ENCODE measurements at regions not wholly inside any gene's neighbourhood (a gene's known extent, or its start where the extent isn't known, plus 50 kb on each side); places are given as distances from the start of the nearest gene placed in this dataset.

GRCh38 chr11:128181984-128182383 lies 405.4 kb downstream of the ETS1 start:
- no peak for TF ChIP-seq CTCF (IDR thresholded peaks at IDR 0.05)
- Histone ChIP-seq H3K9me3 (no peaks in the 10 kb centered on the region), H3K4me3 (no peak overlapping the region), H3K27ac (no peak overlapping the region), H3K4me1 (peaks cover 0 to 11% of the 10 kb centered on the region in 2 donors), H3K27me3 (no peaks in the 10 kb centered on the region), H3K36me3 (no peaks in the 10 kb centered on the region)
- no peak for DNase-seq (ENCODE audit: low spot score)

- Histone ChIP-seq H3K27me3 (no peaks in the 10 kb centered on the region), H3K36me3 (no peaks in the 10 kb centered on the region), H3K4me1 (peaks cover 0 to 11% of the 10 kb centered on the region in 2 donors), H3K27ac (no peak overlapping the region), H3K9me3 (no peaks in the 10 kb centered on the region), H3K4me3 (no peak overlapping the region)
- DNase-seq (ENCODE audit: low spot score) = no peak
- no peak for TF ChIP-seq CTCF (IDR thresholded peaks at IDR 0.05)
Observed at GRCh38 chr11:128181088-128181480, 406.3 kb downstream of the ETS1 start.

GRCh38 chr11:128180441-128181087 lies 406.8 kb downstream of the ETS1 start:
- no peaks in the 10 kb centered on the region for H3K9me3 ChIP-seq
- H3K4me1 ChIP-seq = peaks cover 0 to 11% of the 10 kb centered on the region in 2 donors
- no peaks in the 10 kb centered on the region for H3K36me3 ChIP-seq
- no peak overlapping the region for H3K4me3 ChIP-seq
- no peak for DNase-seq (ENCODE audit: low spot score)
- no peak for TF ChIP-seq CTCF (IDR thresholded peaks at IDR 0.05)
- no peaks in the 10 kb centered on the region for H3K27me3 ChIP-seq
- no peak overlapping the region for H3K27ac ChIP-seq

- Histone ChIP-seq H3K27ac (no peak overlapping the region), H3K27me3 (no peaks in the 10 kb centered on the region), H3K4me3 (no peak overlapping the region), H3K9me3 (no peaks in the 10 kb centered on the region), H3K4me1 (peaks cover 0 to 11% of the 10 kb centered on the region in 2 donors), H3K36me3 (no peaks in the 10 kb centered on the region)
- no peak for TF ChIP-seq CTCF (IDR thresholded peaks at IDR 0.05)
- DNase-seq (ENCODE audit: low spot score) = no peak
Observed at GRCh38 chr11:128179512-128179911, 407.8 kb downstream of the ETS1 start.

- H3K27me3 ChIP-seq = no peaks in the 10 kb centered on the region
- TF ChIP-seq CTCF (IDR thresholded peaks at IDR 0.05) = no peak
- DNase-seq (ENCODE audit: low spot score) = no peak
Observed at GRCh38 chr11:128179039-128179438, 408.3 kb downstream of the ETS1 start.

More at GRCh38 chr11:128179039-128179438, 408.3 kb downstream of the ETS1 start:
- Histone ChIP-seq H3K9me3 (no peaks in the 10 kb centered on the region), H3K36me3 (no peaks in the 10 kb centered on the region), H3K4me3 (no peak overlapping the region), H3K4me1 (peaks cover 0 to 11% of the 10 kb centered on the region in 2 donors), H3K27ac (no peak overlapping the region)

Data from right atrium auricular region (tissue), 2 donors.